ENCODE measurements at regions not wholly inside any gene's neighbourhood (a gene's known extent, or its start where the extent isn't known, plus 50 kb on each side); places are given as distances from the start of the nearest gene placed in this dataset.

DNA sequence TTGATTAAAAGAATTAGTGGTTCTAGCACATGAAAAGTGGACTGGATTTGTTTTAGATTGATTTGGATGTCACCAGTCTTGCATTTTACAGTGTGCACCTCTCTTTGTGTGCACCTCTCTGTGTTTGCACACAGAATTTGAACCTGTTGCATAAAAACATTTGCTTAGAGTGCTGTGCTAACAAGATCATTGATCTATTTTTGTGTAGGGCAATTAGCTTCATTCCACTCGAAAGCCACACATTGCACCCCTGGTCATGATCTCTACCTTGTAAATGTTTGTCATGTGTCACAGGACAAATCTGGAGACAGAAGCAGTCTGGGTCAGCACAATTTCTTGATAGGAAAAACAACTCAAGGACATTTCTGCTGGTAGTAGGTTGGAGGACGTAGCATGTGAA is 258.7 kb upstream of the LINC00305 start:
- Histone ChIP-seq H3K4me1 (no peaks in the 10 kb centered on the region), H3K4me3 (no peak overlapping the region), H3K27me3 (no peaks in the 10 kb centered on the region), H3K36me3 (no peaks in the 10 kb centered on the region), H3K9me3 (no peaks in the 10 kb centered on the region), H3K27ac (no peak overlapping the region)
- DNase-seq: no peak
- no peak for TF ChIP-seq POLR2A (IDR thresholded peaks at IDR 0.05)
- TF ChIP-seq, protein P1, sequence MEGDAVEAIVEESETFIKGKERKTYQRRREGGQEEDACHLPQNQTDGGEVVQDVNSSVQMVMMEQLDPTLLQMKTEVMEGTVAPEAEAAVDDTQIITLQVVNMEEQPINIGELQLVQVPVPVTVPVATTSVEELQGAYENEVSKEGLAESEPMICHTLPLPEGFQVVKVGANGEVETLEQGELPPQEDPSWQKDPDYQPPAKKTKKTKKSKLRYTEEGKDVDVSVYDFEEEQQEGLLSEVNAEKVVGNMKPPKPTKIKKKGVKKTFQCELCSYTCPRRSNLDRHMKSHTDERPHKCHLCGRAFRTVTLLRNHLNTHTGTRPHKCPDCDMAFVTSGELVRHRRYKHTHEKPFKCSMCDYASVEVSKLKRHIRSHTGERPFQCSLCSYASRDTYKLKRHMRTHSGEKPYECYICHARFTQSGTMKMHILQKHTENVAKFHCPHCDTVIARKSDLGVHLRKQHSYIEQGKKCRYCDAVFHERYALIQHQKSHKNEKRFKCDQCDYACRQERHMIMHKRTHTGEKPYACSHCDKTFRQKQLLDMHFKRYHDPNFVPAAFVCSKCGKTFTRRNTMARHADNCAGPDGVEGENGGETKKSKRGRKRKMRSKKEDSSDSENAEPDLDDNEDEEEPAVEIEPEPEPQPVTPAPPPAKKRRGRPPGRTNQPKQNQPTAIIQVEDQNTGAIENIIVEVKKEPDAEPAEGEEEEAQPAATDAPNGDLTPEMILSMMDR (IDR thresholded peaks at IDR 0.05): no peak

DNA sequence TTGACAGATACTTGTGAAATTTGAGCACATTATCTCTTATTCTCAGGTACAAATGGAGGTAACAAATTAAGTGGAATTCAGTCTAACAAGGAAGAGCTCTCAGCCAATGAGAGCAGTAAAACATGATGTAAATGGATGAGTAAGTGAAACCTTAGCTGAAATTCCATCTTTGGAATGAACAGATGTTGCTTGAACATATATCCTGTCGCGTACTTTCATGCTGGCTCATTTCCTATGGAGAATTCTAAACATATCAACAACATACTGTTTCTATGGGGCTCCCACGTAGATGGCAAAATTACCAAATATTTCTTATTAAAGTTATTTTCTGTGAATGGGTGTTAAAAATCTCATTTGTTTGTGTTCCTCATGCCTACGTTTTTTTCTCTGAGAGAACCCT is 256.3 kb upstream of the LINC00305 start:
- no peak for DNase-seq
- Histone ChIP-seq H3K4me3 (no peak overlapping the region), H3K9me3 (no peaks in the 10 kb centered on the region), H3K4me1 (no peaks in the 10 kb centered on the region), H3K27me3 (no peaks in the 10 kb centered on the region), H3K36me3 (no peaks in the 10 kb centered on the region), H3K27ac (no peak overlapping the region)
- no peak for TF ChIP-seq POLR2A (IDR thresholded peaks at IDR 0.05)
- TF ChIP-seq, protein P1 (IDR thresholded peaks at IDR 0.05): no peak

DNA sequence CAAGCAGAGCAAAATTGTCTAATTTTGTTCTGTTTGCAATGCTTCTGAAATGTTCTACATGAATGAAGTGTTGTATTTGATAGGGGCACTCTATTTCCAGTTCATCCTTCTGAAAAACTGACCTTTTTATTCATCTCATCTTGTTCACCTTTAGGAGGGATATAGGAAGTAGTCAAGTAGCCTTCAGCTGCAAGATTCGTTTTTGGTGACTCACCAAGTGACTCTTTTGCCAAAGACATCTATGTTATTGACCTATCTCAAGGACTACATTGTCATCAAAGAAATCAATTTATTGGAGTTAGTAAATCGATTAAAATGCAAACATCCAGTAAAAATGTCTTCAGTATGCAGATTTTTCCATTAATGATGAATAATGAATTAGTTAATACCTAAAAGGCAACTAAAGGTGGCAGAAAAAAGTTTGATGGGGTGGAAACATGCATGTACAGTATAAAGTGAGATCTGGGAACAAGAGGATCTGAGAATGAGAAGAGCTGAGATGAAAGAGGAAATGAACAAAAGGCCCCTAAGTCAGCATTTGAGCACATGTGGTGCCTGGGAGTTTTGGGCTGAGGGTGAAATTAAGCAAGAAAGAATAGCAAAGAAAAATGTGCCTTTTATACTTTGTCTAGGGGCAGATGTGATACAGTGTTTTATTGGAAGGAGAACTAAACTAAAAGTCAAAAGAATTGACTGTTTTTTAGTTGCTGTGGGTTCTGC is 255.1 kb upstream of the LINC00305 start:
- no peaks in the 10 kb centered on the region for H3K36me3 ChIP-seq
- no peak for TF ChIP-seq POLR2A (IDR thresholded peaks at IDR 0.05)
- TF ChIP-seq, protein P1 (IDR thresholded peaks at IDR 0.05): no peak
- no peaks in the 10 kb centered on the region for H3K4me1 ChIP-seq
- H3K4me3 ChIP-seq: no peak overlapping the region
- DNase-seq: no peak
- no peaks in the 10 kb centered on the region for H3K27me3 ChIP-seq
- no peaks in the 10 kb centered on the region for H3K9me3 ChIP-seq
- H3K27ac ChIP-seq: no peak overlapping the region

DNA sequence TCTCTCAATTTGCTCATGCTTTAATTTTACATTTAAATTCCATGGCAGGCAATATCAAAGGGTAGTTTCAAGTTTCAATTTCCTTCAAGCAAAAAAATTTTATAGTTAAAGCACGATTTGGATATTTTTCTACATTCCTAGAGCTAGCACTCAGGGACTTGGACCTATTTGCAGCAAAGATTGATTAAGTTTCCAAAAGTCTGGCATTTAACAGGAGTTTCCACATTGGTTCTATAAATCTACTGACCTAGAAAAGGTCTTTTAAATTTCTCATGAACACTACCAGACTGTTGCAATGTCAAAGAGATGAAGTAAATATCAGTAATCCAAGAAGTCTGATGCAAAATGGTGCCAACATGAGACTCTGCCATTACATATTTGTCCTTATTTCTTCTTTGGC is 253.7 kb upstream of the LINC00305 start:
- Histone ChIP-seq H3K9me3 (no peaks in the 10 kb centered on the region), H3K4me3 (no peak overlapping the region), H3K27ac (no peak overlapping the region), H3K27me3 (no peaks in the 10 kb centered on the region), H3K36me3 (no peaks in the 10 kb centered on the region), H3K4me1 (no peaks in the 10 kb centered on the region)
- no peak for TF ChIP-seq POLR2A (IDR thresholded peaks at IDR 0.05)
- TF ChIP-seq, protein P1 (IDR thresholded peaks at IDR 0.05): no peak
- no peak for DNase-seq

DNA sequence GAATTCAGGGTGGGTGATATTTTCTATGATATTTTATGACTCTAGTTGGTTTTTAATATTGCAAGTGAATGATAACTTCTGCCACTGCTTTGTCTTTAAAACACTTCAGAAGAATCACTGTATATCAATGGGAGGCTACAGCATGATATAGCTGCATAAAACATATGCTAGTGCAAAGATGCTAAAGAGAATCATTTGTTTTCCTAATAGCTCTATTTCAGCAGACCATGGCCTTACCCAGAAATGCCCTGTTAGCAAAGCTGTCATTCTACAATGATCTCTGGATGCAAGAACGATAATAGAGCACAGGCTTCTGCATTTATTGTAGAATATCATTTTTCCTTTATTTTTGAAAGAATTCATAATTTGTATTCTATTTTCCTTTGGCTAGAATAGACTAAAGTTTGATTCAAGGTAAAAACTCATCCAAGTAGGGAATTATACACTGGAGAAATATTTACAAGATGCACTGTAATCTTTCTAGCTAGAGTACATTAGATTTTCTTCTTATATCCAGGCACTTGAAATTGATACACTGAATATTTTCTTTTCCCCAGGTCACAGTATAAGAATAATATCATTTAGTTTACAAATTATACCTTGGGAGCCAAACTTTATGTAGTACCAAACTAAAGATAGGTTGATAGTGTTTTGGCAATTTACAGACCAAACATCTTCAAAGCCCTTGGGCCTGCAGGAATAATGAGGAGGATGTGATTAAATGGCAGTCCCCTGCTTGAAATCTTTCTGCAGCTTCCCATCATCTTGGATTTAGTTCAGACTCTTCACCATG is 252.6 kb upstream of the LINC00305 start:
- TF ChIP-seq, protein P1 (IDR thresholded peaks at IDR 0.05): no peak
- no peaks in the 10 kb centered on the region for H3K27me3 ChIP-seq

More for the DNA sequence above, 252.6 kb upstream of the LINC00305 start:
- Histone ChIP-seq H3K36me3 (no peaks in the 10 kb centered on the region), H3K4me3 (no peak overlapping the region), H3K27ac (no peak overlapping the region), H3K9me3 (no peaks in the 10 kb centered on the region), H3K4me1 (no peaks in the 10 kb centered on the region)
- DNase-seq: no peak

All from Peyer's patch (tissue), 4 donors.